ENCODE measurements at regions not wholly inside any gene's neighbourhood (a gene's known extent, or its start where the extent isn't known, plus 50 kb on each side); places are given as distances from the start of the nearest gene placed in this dataset.

GRCh38 chr9:103210607-103211006, 215.5 kb downstream of the CYLC2 start:
- TF ChIP-seq, protein P1, sequence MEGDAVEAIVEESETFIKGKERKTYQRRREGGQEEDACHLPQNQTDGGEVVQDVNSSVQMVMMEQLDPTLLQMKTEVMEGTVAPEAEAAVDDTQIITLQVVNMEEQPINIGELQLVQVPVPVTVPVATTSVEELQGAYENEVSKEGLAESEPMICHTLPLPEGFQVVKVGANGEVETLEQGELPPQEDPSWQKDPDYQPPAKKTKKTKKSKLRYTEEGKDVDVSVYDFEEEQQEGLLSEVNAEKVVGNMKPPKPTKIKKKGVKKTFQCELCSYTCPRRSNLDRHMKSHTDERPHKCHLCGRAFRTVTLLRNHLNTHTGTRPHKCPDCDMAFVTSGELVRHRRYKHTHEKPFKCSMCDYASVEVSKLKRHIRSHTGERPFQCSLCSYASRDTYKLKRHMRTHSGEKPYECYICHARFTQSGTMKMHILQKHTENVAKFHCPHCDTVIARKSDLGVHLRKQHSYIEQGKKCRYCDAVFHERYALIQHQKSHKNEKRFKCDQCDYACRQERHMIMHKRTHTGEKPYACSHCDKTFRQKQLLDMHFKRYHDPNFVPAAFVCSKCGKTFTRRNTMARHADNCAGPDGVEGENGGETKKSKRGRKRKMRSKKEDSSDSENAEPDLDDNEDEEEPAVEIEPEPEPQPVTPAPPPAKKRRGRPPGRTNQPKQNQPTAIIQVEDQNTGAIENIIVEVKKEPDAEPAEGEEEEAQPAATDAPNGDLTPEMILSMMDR (CRISPR knock-in tag; IDR thresholded peaks at IDR 0.05): no peak
- TF ChIP-seq SNAPC2 (CRISPR knock-in tag; IDR thresholded peaks at IDR 0.05) (no peak), EZH2 (conservative IDR thresholded peaks at IDR 0.05; ENCODE audit: low read depth, low read length) (no peak), ZNF232 (CRISPR knock-in tag; IDR thresholded peaks at IDR 0.05; ENCODE audit: borderline replicate concordance) (no peak), TCF7L2 (IDR thresholded peaks at IDR 0.05; ENCODE audit: low read depth, low read length) (no peak)
